Keratinocyte (primary cell): ENCODE measurements at regions not wholly inside any gene's neighbourhood (a gene's known extent, or its start where the extent isn't known, plus 50 kb on each side); places are given as distances from the start of the nearest gene placed in this dataset.

Experiments used
- DNase-seq: peaks from one replicate; pipeline ENCODE4 v3.0.0-alpha.2; 2011; ENCODE audit warnings: low read depth, missing footprints, low spot score
- FAIRE-seq: peaks from 2 replicates; lab custom pipeline; 2011; peaks lifted over from hg19 to GRCh38; lab: Jason Lieb, UNC
- H2AFZ ChIP-seq: 2 replicates; pipeline ENCODE4 v1.6.0; 2012; ENCODE audit warnings: low read length, control low read depth, inconsistent platforms; ENCODE audit not compliant: control insufficient read depth
- H3K27ac ChIP-seq: 2 replicates; pipeline ENCODE4 v1.5.1; 2011; ENCODE audit warnings: low read length; ENCODE audit not compliant: control insufficient read depth, insufficient read depth
- H3K27me3 ChIP-seq: 3 replicates; pipeline ENCODE4 v1.6.0; 2011; ENCODE audit warnings: low read length; ENCODE audit not compliant: control insufficient read depth, insufficient read depth; ENCODE audit errors: extremely low read depth
- H3K36me3 ChIP-seq, 2 experiments: 2 replicates in 1 of 2; 3 replicates in 1 of 2; pipeline ENCODE4 v1.5.1; 2011; ENCODE audit warnings: low read length in 2 of 2, mild to moderate bottlenecking in 1 of 2; ENCODE audit not compliant: control insufficient read depth in 2 of 2, insufficient read depth in 2 of 2; ENCODE audit errors: extremely low read depth in 1 of 2
- H3K4me1 ChIP-seq: 3 replicates; pipeline ENCODE4 v1.5.1; 2011; ENCODE audit warnings: low read length; ENCODE audit not compliant: control insufficient read depth, insufficient read depth; ENCODE audit errors: extremely low read depth
- H3K4me2 ChIP-seq: 3 replicates; pipeline ENCODE4 v1.6.0; 2011; ENCODE audit warnings: low read depth, low read length; ENCODE audit not compliant: control insufficient read depth, insufficient read depth; ENCODE audit errors: extremely low read depth
- H3K4me3 ChIP-seq, 3 experiments: fragments of 200-600 bp in 1 of 3; sonication (generic) in 1 of 3; 2 replicates in 2 of 3; 3 replicates in 1 of 3; pipeline ENCODE4 v1.5.1; 2011 to 2016; ENCODE audit warnings: low read length in 3 of 3, mild to moderate bottlenecking in 3 of 3, control low read depth in 2 of 3, inconsistent platforms in 1 of 3, low read depth in 1 of 3, mixed read lengths in 1 of 3, mixed run types in 1 of 3, moderate library complexity in 1 of 3; ENCODE audit not compliant: control insufficient read depth in 2 of 3, insufficient read depth in 2 of 3; ENCODE audit errors: extremely low read depth in 1 of 3
- H3K79me2 ChIP-seq: 2 replicates; pipeline ENCODE4 v1.6.0; 2012; ENCODE audit warnings: low read length; ENCODE audit not compliant: control insufficient read depth, insufficient read depth
- H3K9ac ChIP-seq: 3 replicates; pipeline ENCODE4 v1.6.0; 2011; ENCODE audit warnings: low read length; ENCODE audit not compliant: control insufficient read depth, insufficient read depth; ENCODE audit errors: extremely low read depth
- H3K9me1 ChIP-seq: 3 replicates; pipeline ENCODE4 v1.6.0; 2011; ENCODE audit warnings: low read length; ENCODE audit not compliant: control insufficient read depth, insufficient read depth; ENCODE audit errors: extremely low read depth
- H3K9me3 ChIP-seq: 2 replicates; pipeline ENCODE4 v1.5.1; 2012; ENCODE audit warnings: low read depth, low read length; ENCODE audit not compliant: control insufficient read depth
- H4K20me1 ChIP-seq: 3 replicates; pipeline ENCODE4 v1.6.0; 2011; ENCODE audit warnings: low read length; ENCODE audit not compliant: control insufficient read depth, insufficient read depth; ENCODE audit errors: extremely low read depth
- EZH2 ChIP-seq: IDR thresholded peaks from one replicate; pipeline ENCODE4 v1.6.1; 2012; ENCODE audit warnings: inconsistent platforms, mild to moderate bottlenecking, low read length, moderate library complexity
- dilution Hi-C: fragments of 300-500 bp; cut with MboI; formaldehyde crosslinking; loops from one replicate; pipeline ENCODE4 v1.7.0; 2020; ENCODE audit warnings: low sequenced_read_pairs; ENCODE audit not compliant: extremely low pct_ligation_motif_present
- TF ChIP-seq, protein P1 (sequence below), 3 experiments: IDR thresholded peaks in 1 of 3; conservative IDR thresholded peaks in 1 of 3; optimal IDR thresholded peaks in 1 of 3; 2 replicates in 2 of 3; 3 replicates in 1 of 3; pipeline versions ENCODE3 to v1.5.1; 2011; ENCODE audit warnings: low read length in 3 of 3, mild to moderate bottlenecking in 3 of 3, moderate library complexity in 2 of 3, control low read depth in 1 of 3, inconsistent platforms in 1 of 3; ENCODE audit not compliant: insufficient read depth in 2 of 3; ENCODE audit errors: extremely low read depth in 1 of 3

DNA sequence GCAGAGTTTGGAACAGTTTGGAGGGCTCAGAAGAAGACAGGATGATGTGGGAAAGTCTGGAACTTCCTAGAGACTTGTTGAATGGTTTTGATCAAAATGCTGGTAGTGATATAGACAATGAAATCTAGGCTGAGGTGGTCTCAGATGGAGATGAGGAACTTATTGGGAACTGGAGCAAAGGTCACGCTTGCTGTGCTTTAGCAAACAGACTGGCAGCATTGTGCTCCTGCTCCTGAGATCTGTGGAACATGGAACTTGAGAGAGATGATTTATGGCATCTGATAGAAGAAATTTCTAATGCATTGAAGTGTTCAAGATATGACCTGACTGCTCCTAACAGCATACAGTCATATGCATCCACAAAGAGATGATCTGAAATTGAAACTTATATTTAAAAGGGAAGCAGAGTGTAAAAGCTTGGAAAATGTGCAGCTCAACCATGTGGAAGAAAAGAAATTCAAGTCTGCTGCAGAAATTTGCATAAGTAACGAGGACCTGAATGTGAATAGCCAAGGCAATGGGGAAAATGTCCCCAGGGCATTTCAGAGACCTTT, 186.9 kb upstream of the PHYHIPL start:
- Histone ChIP-seq H3K9ac (no peak overlapping the region), H3K4me2 (no peak overlapping the region), H3K4me1 (no peaks in the 10 kb centered on the region), H3K4me3 (no peak overlapping the region), H3K36me3 (no peaks in the 10 kb centered on the region), H3K9me3 (no peaks in the 10 kb centered on the region), H3K27me3 (no peaks in the 10 kb centered on the region), H3K79me2 (no peaks in the 10 kb centered on the region), H2AFZ (no peak overlapping the region), H3K27ac (no peak overlapping the region), H3K9me1 (no peaks in the 10 kb centered on the region), H4K20me1 (no peaks in the 10 kb centered on the region)
- no peak for TF ChIP-seq EZH2
- TF ChIP-seq, protein P1, sequence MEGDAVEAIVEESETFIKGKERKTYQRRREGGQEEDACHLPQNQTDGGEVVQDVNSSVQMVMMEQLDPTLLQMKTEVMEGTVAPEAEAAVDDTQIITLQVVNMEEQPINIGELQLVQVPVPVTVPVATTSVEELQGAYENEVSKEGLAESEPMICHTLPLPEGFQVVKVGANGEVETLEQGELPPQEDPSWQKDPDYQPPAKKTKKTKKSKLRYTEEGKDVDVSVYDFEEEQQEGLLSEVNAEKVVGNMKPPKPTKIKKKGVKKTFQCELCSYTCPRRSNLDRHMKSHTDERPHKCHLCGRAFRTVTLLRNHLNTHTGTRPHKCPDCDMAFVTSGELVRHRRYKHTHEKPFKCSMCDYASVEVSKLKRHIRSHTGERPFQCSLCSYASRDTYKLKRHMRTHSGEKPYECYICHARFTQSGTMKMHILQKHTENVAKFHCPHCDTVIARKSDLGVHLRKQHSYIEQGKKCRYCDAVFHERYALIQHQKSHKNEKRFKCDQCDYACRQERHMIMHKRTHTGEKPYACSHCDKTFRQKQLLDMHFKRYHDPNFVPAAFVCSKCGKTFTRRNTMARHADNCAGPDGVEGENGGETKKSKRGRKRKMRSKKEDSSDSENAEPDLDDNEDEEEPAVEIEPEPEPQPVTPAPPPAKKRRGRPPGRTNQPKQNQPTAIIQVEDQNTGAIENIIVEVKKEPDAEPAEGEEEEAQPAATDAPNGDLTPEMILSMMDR (optimal IDR thresholded peaks at IDR 0.05 in 1 of 3, IDR thresholded peaks at IDR 0.05 in 1 of 3, conservative IDR thresholded peaks at IDR 0.05 in 1 of 3; ENCODE audit: extremely low read depth in 1 of 3, insufficient read depth in 2 of 3, low read length in 3 of 3): no peak
- DNase-seq (no peak), FAIRE-seq (no peak)
- dilution Hi-C loops: no loop called here

DNA sequence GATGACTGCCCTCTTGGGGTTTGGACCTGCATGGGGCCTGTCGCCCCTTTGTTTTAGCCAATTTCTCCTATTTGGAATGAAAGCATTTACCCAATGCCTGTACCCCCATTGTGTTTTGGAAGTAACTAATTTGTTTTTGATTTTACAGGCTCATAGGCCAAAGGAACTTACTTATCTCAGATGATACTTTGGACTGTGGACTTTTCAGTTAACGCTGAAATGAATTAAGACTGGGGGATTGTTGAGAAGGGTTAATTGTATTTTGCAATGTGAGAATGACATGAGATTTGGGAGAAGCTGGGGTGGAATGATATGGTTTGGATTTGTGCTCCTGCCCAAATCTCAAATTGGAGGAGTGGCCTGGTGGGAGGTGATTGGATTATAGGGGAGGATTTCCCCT, 185.8 kb upstream of the PHYHIPL start:
- DNase-seq (no peak), FAIRE-seq (no peak)
- H3K4me3 ChIP-seq: no peak overlapping the region
- dilution Hi-C loops: no loop called here
- H3K27ac ChIP-seq: no peak overlapping the region
- no peak overlapping the region for H3K9ac ChIP-seq
- H3K9me1 ChIP-seq: no peaks in the 10 kb centered on the region
- H3K9me3 ChIP-seq: no peaks in the 10 kb centered on the region
- TF ChIP-seq EZH2: no peak
- TF ChIP-seq, protein P1 (optimal IDR thresholded peaks at IDR 0.05 in 1 of 3, IDR thresholded peaks at IDR 0.05 in 1 of 3, conservative IDR thresholded peaks at IDR 0.05 in 1 of 3; ENCODE audit: extremely low read depth in 1 of 3, insufficient read depth in 2 of 3, low read length in 3 of 3): no peak
- H3K36me3 ChIP-seq: no peaks in the 10 kb centered on the region
- H2AFZ ChIP-seq: no peak overlapping the region
- H4K20me1 ChIP-seq: no peaks in the 10 kb centered on the region
- H3K27me3 ChIP-seq: no peaks in the 10 kb centered on the region
- no peaks in the 10 kb centered on the region for H3K4me1 ChIP-seq
- no peak overlapping the region for H3K4me2 ChIP-seq
- no peaks in the 10 kb centered on the region for H3K79me2 ChIP-seq
